Epithelial cell of prostate (primary cell): ENCODE measurements at regions not wholly inside any gene's neighbourhood (a gene's known extent, or its start where the extent isn't known, plus 50 kb on each side); places are given as distances from the start of the nearest gene placed in this dataset.
"Not testable (repeated sequence)": the region's sequence is repeated elsewhere in the genome, so short reads cannot be mapped to it uniquely, and the experiment has no call there.

Experiments
- DNase-seq: peaks from one replicate; pipeline ENCODE4 v3.0.0-alpha.2; 2011; ENCODE audit warnings: low read depth, low spot score
- H3K27ac ChIP-seq: fragments of 450-650 bp; 2 replicates; pipeline ENCODE4 v1.5.1; 2017; ENCODE audit warnings: mild to moderate bottlenecking

DNA sequence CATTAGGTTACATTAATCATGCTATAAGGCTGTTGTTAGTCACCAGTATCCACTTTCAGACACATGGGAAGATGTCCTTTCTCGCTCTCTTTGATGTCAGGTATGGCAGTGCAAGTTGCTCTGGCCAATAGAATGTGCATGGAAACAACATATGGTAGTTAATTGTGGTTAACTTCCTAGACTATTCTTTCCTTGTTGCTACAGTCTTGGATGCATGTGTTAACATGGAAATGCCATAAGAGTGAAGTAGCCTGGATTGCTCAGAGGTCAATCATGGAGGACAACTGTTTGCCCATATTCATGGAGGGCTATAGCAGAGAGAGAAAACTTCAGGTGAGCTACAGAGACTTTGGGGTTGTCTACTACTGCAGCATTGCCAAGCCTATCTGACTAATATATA, 245.8 kb upstream of the GAS1 start:
- no peak overlapping the region for H3K27ac ChIP-seq
- DNase-seq: no peak

- DNase-seq: peak; percentile 52
- H3K27ac ChIP-seq: peak overlapping the region; percentile 28
Measured at GRCh38 chr9:87193925-87194868, 246.9 kb upstream of the GAS1 start.

- no peak for DNase-seq
- H3K27ac ChIP-seq: no peak overlapping the region
Measured at GRCh38 chr9:87195306-87195705, 248.0 kb upstream of the GAS1 start.

DNA sequence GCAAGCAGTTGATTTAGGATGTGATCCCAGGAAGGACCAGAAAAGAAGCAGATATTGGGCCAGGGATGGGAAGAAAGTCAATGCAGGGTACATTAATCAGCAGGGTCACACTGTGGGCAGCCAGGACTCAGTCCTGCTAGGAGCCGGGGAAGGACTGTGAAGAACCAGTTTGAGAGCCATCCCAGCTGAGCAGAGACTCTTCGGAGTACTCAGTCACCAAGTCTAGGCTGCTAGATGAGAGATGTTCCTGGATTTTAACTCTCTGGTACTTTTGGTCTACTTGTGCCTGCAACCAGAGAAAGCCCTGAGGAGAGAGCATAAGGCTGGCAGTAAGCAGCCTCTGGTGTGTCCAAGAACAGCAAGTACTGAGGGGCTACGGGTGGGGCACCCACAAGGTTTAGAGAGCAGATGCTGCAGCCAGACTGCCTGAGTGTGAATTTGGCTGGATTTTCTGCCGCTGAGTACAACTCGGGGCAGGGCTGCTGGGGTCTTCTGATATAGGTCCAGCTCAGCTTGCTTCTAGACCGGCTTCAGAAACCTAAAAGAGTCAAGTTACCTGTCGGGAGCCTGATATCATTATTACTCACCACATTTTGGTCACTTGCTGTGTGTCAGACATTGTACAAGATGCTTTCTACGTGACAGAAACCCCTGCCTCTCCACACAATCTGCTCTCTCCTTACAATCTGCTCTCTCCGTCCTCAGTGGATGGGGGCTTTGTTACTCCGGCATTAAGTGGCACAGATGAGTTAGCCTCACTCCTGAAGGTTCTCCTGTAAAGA, 250.2 kb upstream of the GAS1 start:
- H3K27ac ChIP-seq: no peak overlapping the region
- no peak for DNase-seq

- no peak overlapping the region for H3K27ac ChIP-seq
- no peak for DNase-seq
Measured at GRCh38 chr9:87198716-87199115, 251.4 kb upstream of the GAS1 start.

- H3K27ac ChIP-seq: no peak overlapping the region
- no peak for DNase-seq
Measured at GRCh38 chr9:87199278-87199677, 252.0 kb upstream of the GAS1 start.

DNA sequence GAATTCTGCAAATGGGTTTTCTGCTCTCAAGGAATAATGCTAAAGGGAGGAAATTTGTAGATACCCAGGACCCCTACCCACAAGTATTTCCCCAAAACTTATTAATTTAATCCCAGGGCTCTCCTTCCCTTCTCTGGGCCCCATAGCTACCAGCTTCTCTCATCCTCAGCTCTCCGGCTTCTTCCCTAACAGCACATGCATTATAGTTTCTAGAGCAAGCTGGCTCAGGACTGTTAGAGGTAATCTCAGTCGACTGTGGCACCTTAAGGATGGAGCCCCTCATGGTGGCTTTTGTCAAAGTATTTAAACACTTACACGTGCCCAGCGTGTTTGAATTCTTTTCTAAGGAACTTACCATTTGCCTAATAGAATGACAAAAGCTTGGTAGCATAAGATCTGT, 252.5 kb upstream of the GAS1 start:
- no peak overlapping the region for H3K27ac ChIP-seq
- no peak for DNase-seq

GRCh38 chr9:87201351-87201751, 254.0 kb upstream of the GAS1 start:
- DNase-seq: no peak
- no peak overlapping the region for H3K27ac ChIP-seq

DNA sequence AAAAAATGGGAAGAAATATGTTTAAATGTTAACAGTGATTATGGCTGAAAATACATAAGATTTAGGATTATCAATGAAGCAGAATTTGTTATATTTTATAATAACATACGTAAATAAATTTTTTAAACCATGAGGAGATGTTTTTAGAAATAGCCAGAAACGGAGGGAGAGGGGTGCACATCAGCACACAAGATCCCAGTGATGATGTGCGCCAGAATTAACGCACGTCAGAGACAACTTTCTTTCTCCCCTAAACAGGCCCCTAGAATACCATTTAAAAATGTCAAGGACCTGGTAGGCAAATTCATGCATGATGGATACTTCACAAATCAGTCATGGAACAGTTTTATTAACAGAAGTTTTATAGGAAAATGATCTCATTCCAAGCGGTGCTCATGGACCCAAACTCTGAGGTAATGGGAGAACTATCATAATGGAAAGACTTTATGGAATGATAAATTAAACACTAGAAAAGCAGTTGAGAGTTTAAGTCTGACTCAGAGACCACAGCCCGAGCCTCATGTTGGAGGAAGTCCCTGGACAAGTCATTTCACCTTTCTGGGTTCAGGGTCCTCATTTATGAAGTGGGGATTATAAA, 258.9 kb upstream of the GAS1 start:
- no peak overlapping the region for H3K27ac ChIP-seq
- DNase-seq: peak; percentile 2

- H3K27ac ChIP-seq, DNase-seq: not testable (repeated sequence)
Measured at GRCh38 chr9:87210658-87211057, 263.4 kb upstream of the GAS1 start.

GRCh38 chr9:87211669-87212068, 264.4 kb upstream of the GAS1 start:
- no peak overlapping the region for H3K27ac ChIP-seq
- DNase-seq: no peak

- no peak overlapping the region for H3K27ac ChIP-seq
- peak; percentile 39 for DNase-seq
Measured at GRCh38 chr9:87212605-87213021, 265.3 kb upstream of the GAS1 start.

GRCh38 chr9:87213948-87214347, 266.6 kb upstream of the GAS1 start:
- H3K27ac ChIP-seq: no peak overlapping the region
- peak; percentile 10 for DNase-seq

DNA sequence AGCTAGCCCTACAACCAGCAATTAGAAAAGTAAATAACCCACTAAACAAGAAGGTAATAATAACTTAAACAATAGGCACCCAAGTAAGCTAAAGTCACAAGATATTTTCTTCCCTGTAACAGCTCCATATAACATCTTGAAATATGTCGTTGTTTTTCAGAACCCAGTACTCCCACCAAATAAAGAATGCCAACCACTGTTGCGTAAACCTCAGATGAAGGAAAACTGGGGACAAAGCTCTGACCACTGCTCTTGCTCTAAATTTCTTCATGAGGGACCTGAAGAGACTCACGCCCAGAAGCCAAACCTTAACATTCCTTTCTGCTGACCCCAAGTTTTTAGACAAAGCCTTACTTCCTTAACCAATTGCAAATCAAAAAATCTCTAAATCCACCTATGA, 267.7 kb upstream of the GAS1 start:
- no peak for DNase-seq
- H3K27ac ChIP-seq: no peak overlapping the region

DNA sequence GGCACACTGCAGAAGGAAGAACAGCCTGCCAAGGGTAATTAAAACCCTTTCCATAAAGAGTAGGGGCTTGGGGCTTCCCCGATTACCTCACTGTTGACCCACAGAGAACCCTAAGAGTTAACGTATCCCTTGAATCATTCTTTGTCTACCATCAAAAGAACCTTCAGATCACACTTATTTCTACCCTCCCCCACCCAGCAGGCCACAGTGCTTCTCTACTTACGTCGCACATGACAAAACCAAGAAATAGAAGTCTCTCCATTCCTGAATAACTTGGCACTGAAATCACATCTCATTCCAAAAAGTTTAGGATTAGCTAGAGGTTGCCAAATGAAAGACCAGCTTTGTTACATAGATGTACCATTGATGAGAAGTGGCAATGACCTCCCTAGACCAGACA, 268.7 kb upstream of the GAS1 start:
- no peak overlapping the region for H3K27ac ChIP-seq
- no peak for DNase-seq

DNA sequence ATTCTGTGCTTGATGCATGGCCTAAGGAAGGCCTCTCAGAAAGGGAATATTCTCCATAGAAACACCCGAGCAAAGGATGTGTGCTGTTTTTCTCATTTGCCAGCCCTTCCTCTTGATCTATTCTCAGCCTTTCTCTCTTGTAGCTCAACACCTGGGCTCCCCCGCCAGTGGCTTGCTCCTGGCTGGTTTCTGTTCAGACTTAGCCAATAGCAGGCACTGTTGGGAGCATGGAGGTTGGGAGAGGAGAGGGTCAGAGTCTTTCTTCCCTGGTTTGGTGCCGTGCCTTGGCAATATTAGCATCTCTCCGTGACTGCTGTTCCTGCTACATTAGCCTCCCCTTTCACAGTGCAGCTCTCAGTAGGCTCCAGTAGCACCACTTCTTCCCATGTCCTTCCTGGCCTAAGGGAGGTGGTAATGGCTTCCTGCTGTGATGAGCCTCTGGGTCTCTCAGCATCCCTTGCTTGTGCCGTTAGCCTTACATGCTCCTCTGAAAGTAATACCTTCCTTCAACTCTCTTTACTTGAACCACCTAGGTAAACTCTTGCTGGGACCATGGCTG, 269.7 kb upstream of the GAS1 start:
- H3K27ac ChIP-seq: no peak overlapping the region
- DNase-seq: no peak

DNA sequence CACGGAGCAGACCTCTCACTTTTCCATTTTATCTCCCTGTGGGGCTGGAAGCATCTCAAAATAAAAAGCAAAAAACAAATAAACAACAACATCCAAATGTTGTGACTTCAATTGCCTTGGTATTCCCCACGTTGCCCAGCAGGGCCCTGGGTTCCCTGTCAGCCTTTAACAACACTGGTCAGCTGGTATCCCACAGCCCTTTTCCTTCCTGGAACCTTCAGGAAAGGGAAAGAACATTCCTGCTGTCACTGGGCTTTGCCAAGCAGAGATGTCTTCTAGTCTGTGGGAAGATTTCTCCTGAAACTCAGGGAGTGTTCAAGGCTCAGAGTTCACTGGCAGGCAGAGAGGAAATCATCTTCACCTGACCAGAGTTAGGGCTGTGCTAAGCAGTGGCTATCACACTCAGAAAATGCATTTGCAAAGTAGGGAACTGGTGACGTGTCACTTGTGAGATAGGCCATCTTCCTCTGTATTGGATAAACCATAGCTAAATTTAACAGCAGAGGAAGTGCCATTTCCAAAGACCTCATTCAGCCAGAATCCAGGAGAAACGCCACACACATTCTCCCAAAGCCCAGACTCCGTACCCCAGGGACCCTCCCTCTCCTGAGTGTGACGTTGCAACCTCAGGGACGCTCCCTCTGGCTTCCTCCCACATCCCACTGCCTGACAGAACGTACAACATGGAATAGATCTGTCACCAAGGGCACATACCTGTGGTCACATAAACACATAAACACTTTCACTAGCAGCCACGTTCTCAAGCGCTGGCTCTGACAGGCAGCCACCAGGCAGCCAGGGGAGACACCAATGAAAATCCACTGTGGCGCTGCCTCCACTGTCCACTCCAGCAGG, 274.0 kb upstream of the DAPK1 start:
- no peak for DNase-seq
- H3K27ac ChIP-seq: no peak overlapping the region

DNA sequence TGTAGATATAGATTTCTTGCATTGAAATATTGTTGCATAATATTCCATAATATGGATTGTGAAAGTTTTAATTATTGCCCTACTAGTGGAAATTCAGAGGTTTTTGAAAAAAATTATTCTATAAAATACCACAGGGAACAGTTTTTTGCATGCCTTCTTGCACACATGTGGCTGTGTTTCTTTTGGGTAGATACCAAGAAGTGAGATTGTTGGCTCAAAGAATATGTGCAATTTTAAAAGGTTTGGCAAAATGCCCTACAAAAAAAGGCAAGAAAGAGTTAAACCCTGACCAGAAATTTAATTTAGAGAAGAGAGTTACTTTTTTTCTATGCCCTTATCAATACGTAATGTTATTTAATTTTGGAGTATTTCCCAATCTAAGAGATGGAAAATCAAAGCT, 270.8 kb upstream of the DAPK1 start:
- DNase-seq: no peak

DNA sequence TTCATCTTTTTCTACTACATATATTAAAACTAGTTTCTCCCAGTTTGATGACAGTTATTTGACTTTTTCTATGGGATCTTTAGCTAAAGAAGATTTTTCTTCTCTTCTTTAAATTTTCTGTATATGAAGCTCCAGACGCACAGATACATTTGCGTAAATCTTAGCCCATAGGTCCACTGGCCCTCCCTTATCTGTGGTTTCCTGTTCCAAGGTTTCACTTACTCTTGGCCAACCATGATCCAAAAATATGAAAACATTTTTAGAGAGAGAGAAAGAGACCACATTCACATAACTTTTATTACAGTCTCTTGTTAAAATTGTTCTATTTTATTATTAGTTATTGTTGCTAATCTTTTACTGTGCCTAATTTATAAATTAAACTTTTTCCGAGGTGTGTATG, 270.2 kb upstream of the DAPK1 start:
- DNase-seq: no peak
- H3K27ac ChIP-seq: no peak overlapping the region

More for the DNA sequence above, 270.8 kb upstream of the DAPK1 start:
- no peak overlapping the region for H3K27ac ChIP-seq

GRCh38 chr9:87229108-87229507, 268.6 kb upstream of the DAPK1 start:
- no peak overlapping the region for H3K27ac ChIP-seq
- DNase-seq: no peak
